Chondrocyte (in vitro differentiated cells): ENCODE measurements at regions not wholly inside any gene's neighbourhood (a gene's known extent, or its start where the extent isn't known, plus 50 kb on each side); places are given as distances from the start of the nearest gene placed in this dataset.

Experiments used
- DNase-seq: peaks from one replicate; pipeline ENCODE4 v3.0.0; 2021; ENCODE audit warnings: mixed read lengths, low spot score
- H3K27ac Mint-ChIP-seq: one replicate; pipeline ENCODE4 v1.8.0; 2021; ENCODE audit warnings: mild to moderate bottlenecking, moderate library complexity, mixed read lengths; ENCODE audit not compliant: unreplicated experiment
- H3K27me3 Mint-ChIP-seq: 2 replicates; pipeline ENCODE4 v1.8.0; 2021; ENCODE audit warnings: low read depth, mixed read lengths
- H3K36me3 Mint-ChIP-seq: 2 replicates; pipeline ENCODE4 v1.8.0; 2021; ENCODE audit warnings: low read depth, mixed read lengths
- H3K4me1 Mint-ChIP-seq: 2 replicates; pipeline ENCODE4 v1.8.0; 2021; ENCODE audit warnings: low read depth, mild to moderate bottlenecking, mixed read lengths
- H3K4me3 Mint-ChIP-seq: one replicate; pipeline ENCODE4 v1.8.0; 2021; ENCODE audit warnings: mild to moderate bottlenecking, moderate library complexity, mixed read lengths; ENCODE audit not compliant: unreplicated experiment
- H3K9me3 Mint-ChIP-seq: 2 replicates; pipeline ENCODE4 v1.8.0; 2021; ENCODE audit warnings: low read depth, mixed read lengths
- TF ChIP-seq, protein P1 (sequence below): fragments of 200-600 bp; sonication (generic); IDR thresholded peaks from 2 replicates; pipeline ENCODE4 v1.5.0; 2021; ENCODE audit warnings: antibody characterized with exemption, mild to moderate bottlenecking, moderate library complexity

DNA sequence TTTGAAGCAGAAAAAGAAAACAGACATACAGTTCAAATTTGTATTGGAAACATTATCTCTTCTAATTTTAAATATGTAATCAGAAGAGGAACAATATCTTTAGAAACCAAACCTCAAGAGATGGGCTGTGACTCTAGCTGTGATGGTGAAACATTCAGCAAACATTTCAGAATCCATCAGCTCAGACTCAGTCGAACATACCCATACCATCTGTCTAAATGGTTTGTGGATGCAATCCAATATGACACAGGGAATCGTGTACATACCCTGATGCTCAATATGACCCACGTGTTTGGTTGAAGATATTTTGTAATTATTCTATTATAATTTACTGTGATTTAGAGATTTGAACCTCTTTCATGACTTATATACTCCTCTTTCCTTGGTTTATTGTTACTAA lies 665.2 kb upstream of the CDH8 start:
- DNase-seq = no peak
- Mint-ChIP-seq H3K27me3 (no peaks in the 10 kb centered on the region), H3K4me3 (no peak overlapping the region), H3K36me3 (no peaks in the 10 kb centered on the region), H3K27ac (no peak overlapping the region), H3K9me3 (peaks cover 6% of the 10 kb centered on the region), H3K4me1 (no peaks in the 10 kb centered on the region)
- TF ChIP-seq, protein P1, sequence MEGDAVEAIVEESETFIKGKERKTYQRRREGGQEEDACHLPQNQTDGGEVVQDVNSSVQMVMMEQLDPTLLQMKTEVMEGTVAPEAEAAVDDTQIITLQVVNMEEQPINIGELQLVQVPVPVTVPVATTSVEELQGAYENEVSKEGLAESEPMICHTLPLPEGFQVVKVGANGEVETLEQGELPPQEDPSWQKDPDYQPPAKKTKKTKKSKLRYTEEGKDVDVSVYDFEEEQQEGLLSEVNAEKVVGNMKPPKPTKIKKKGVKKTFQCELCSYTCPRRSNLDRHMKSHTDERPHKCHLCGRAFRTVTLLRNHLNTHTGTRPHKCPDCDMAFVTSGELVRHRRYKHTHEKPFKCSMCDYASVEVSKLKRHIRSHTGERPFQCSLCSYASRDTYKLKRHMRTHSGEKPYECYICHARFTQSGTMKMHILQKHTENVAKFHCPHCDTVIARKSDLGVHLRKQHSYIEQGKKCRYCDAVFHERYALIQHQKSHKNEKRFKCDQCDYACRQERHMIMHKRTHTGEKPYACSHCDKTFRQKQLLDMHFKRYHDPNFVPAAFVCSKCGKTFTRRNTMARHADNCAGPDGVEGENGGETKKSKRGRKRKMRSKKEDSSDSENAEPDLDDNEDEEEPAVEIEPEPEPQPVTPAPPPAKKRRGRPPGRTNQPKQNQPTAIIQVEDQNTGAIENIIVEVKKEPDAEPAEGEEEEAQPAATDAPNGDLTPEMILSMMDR = no peak

DNA sequence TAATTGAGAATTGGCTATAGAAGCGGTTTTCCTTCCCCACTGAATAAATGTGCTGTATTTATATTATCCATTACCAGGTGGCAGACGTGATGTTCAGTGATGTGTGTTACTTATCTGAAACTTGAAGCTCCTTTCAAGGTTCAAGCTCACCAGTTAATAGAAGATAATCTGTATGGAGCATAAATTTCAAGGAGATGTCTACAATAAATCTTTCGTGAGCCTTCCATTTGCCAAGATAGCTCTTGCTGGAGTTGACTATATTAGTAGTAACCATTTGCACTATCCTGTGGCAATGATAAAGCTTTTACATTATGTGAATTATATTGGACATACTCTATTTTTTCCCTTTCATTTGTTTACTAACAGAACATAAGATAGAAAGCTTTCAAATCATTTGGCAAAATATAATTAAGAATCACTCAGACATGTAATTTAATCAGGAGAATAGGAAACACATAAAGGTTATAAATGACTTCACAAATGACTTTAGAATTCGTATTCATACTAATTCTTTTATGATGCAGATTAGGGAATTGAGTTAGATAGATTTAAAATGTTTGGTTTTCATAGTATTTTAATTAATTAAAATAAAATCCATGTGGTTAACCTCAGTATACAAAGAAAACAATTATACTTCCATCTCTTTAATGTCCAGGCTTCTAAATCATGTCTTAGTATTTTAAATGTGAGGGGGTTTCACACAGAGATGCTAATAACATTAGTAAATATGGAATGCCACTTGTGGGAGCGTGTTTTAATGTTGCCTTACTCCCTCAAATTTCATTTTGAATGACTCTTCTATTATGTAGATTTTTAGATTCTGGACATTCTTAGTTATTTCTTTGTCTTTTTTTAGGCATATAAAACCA lies 664.4 kb upstream of the CDH8 start:
- Mint-ChIP-seq H3K9me3 (peaks cover 6% of the 10 kb centered on the region), H3K27ac (no peak overlapping the region), H3K36me3 (no peaks in the 10 kb centered on the region), H3K27me3 (no peaks in the 10 kb centered on the region), H3K4me3 (no peak overlapping the region), H3K4me1 (no peaks in the 10 kb centered on the region)
- DNase-seq = no peak
- TF ChIP-seq, protein P1 = no peak

- Mint-ChIP-seq H3K4me1 (no peaks in the 10 kb centered on the region), H3K27ac (no peak overlapping the region), H3K9me3 (peaks cover 40% of the 10 kb centered on the region), H3K4me3 (no peak overlapping the region), H3K36me3 (peaks cover 4% of the 10 kb centered on the region), H3K27me3 (no peaks in the 10 kb centered on the region)
- DNase-seq = no peak
- TF ChIP-seq, protein P1 = no peak
Measured at GRCh38 chr16:62692685-62693084, 656.4 kb upstream of the CDH8 start.

DNA sequence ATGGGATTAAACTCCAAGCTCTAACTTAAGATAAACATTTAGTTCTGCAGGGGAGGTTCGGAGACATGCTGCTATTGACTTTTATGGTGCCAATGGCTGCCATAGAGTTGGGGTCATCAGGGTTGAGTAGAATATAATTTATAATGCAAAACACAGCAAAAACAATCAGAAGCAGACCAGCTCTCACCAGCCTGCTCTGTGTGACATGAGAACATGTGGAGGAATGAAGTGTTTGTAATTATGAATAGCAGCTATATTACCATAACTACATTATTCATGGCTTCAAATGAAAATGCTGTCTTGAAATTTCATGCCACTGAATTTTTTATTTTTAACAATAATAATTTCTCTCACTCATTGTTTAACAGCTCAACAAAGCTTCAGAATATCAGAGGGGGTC lies 645.6 kb upstream of the CDH8 start:
- Mint-ChIP-seq H3K9me3 (peaks cover 48% of the 10 kb centered on the region), H3K36me3 (no peaks in the 10 kb centered on the region), H3K27me3 (no peaks in the 10 kb centered on the region), H3K4me3 (no peak overlapping the region), H3K4me1 (no peaks in the 10 kb centered on the region), H3K27ac (no peak overlapping the region)
- no peak for DNase-seq
- TF ChIP-seq, protein P1 = no peak

DNA sequence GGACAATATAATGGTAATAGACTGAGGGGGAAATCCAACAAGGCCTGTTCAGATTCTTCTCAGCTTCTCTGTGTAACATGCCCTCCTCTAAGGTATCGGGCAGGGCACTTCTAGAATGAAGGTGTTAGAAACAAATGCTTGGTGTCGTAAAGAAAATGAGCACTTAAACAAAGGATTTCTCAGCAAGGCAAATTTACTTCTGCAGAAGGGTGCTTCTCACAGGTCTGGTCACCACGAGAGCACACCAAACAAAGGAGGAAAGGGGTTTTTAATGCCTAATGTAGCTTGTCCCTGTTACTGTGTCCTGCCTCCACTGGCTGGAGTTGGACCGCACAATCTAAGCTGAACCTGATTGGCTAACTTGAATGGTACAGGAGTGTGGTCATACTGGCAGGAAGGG lies 642.6 kb upstream of the CDH8 start:
- no peak for DNase-seq
- Mint-ChIP-seq H3K4me3 (no peak overlapping the region), H3K4me1 (no peaks in the 10 kb centered on the region), H3K27me3 (no peaks in the 10 kb centered on the region), H3K9me3 (peaks cover 44% of the 10 kb centered on the region), H3K36me3 (no peaks in the 10 kb centered on the region), H3K27ac (no peak overlapping the region)
- TF ChIP-seq, protein P1 = no peak
